Neutrophil (primary cell): ENCODE measurements at regions not wholly inside any gene's neighbourhood (a gene's known extent, or its start where the extent isn't known, plus 50 kb on each side); places are given as distances from the start of the nearest gene placed in this dataset.

ENCODE experiments used
- H3K27ac ChIP-seq: fragments of 200-600 bp; sonication (generic); 2 replicates; pipeline ENCODE4 v1.5.1; 2016; ENCODE audit warnings: mild to moderate bottlenecking, moderate library complexity
- H3K27me3 ChIP-seq: fragments of 200-600 bp; sonication (generic); 2 replicates; pipeline ENCODE4 v1.6.0; 2016; ENCODE audit warnings: mild to moderate bottlenecking
- H3K36me3 ChIP-seq: fragments of 200-600 bp; sonication (generic); 2 replicates; pipeline ENCODE4 v1.5.1; 2017
- H3K4me1 ChIP-seq, 2 experiments: fragments of 200-600 bp in 1 of 2; sonication (generic) in 1 of 2; 1 replicate in 1 of 2; 2 replicates in 1 of 2; pipeline versions ENCODE4 v1.5.1 to v1.6.1; 2013 to 2016; ENCODE audit warnings: low read depth in 1 of 2, low read length in 1 of 2, mild to moderate bottlenecking in 1 of 2, moderate library complexity in 1 of 2; ENCODE audit not compliant: control insufficient read depth in 1 of 2, insufficient read depth in 1 of 2
- H3K4me3 ChIP-seq, 2 experiments: fragments of 200-600 bp in 1 of 2; sonication (generic) in 1 of 2; 1 replicate in 1 of 2; 2 replicates in 1 of 2; pipeline ENCODE4 v1.5.1; 2013 to 2016; ENCODE audit warnings: low read depth in 1 of 2, low read length in 1 of 2, mild to moderate bottlenecking in 1 of 2, moderate library complexity in 1 of 2
- H3K9me3 ChIP-seq: fragments of 200-600 bp; sonication (generic); 2 replicates; pipeline ENCODE4 v1.5.1; 2016
- CTCF ChIP-seq: fragments of 200-600 bp; sonication (generic); IDR thresholded peaks from 2 replicates; pipeline ENCODE4 v1.5.1; 2016; ENCODE audit warnings: antibody characterized with exemption

- H3K27me3 ChIP-seq: no peaks in the 10 kb centered on the region
- no peaks in the 10 kb centered on the region for H3K4me1 ChIP-seq
- no peak overlapping the region for H3K4me3 ChIP-seq
- no peak overlapping the region for H3K27ac ChIP-seq
- no peaks in the 10 kb centered on the region for H3K9me3 ChIP-seq
- no peak for TF ChIP-seq CTCF
- H3K36me3 ChIP-seq: no peaks in the 10 kb centered on the region
Measured at GRCh38 chr5:158283397-158283796, 424.5 kb upstream of the CLINT1 start.

GRCh38 chr5:158278216-158278925, 419.4 kb upstream of the CLINT1 start:
- Histone ChIP-seq H3K9me3 (no peaks in the 10 kb centered on the region), H3K4me1 (no peaks in the 10 kb centered on the region), H3K4me3 (no peak overlapping the region), H3K27me3 (no peaks in the 10 kb centered on the region), H3K36me3 (no peaks in the 10 kb centered on the region), H3K27ac (no peak overlapping the region)
- TF ChIP-seq CTCF: no peak

- no peaks in the 10 kb centered on the region for H3K27me3 ChIP-seq
- H3K4me3 ChIP-seq: no peak overlapping the region
- no peak overlapping the region for H3K27ac ChIP-seq
- no peaks in the 10 kb centered on the region for H3K9me3 ChIP-seq
- no peaks in the 10 kb centered on the region for H3K4me1 ChIP-seq
- no peak for TF ChIP-seq CTCF
- H3K36me3 ChIP-seq: no peaks in the 10 kb centered on the region
Measured at GRCh38 chr5:158277276-158277675, 418.3 kb upstream of the CLINT1 start.

GRCh38 chr5:158276692-158277091, 417.7 kb upstream of the CLINT1 start:
- Histone ChIP-seq H3K27ac (no peak overlapping the region), H3K9me3 (no peaks in the 10 kb centered on the region), H3K27me3 (no peaks in the 10 kb centered on the region), H3K4me1 (no peaks in the 10 kb centered on the region), H3K4me3 (no peak overlapping the region), H3K36me3 (no peaks in the 10 kb centered on the region)
- no peak for TF ChIP-seq CTCF

- H3K4me3 ChIP-seq: no peak overlapping the region
- H3K36me3 ChIP-seq: no peaks in the 10 kb centered on the region
Measured at GRCh38 chr5:158275511-158275910, 416.6 kb upstream of the CLINT1 start.

More at GRCh38 chr5:158275511-158275910, 416.6 kb upstream of the CLINT1 start:
- H3K9me3 ChIP-seq: no peaks in the 10 kb centered on the region
- TF ChIP-seq CTCF: no peak
- H3K27me3 ChIP-seq: no peaks in the 10 kb centered on the region
- no peak overlapping the region for H3K27ac ChIP-seq
- no peaks in the 10 kb centered on the region for H3K4me1 ChIP-seq
